Activated T-cell treated with anti-CD3 and anti-CD28 coated beads, Interleukin-2, amount 50 U/mL, for 4 hours (primary cell): ENCODE measurements at regions not wholly inside any gene's neighbourhood (a gene's known extent, or its start where the extent isn't known, plus 50 kb on each side); places are given as distances from the start of the nearest gene placed in this dataset.

Source experiments
- ATAC-seq, 2 donors: fragments of 200-7000 bp; cut with Tn5 transposase; one replicate each; pipeline ENCODE4 v1.10.0; 2021
- DNase-seq: peaks from one replicate; pipeline ENCODE4 v3.0.0-alpha.2; 2020
- H3K27me3 Mint-ChIP-seq: one replicate; pipeline ENCODE4 v1.8.0; 2021; ENCODE audit warnings: low read depth, mixed read lengths
- H3K36me3 Mint-ChIP-seq: one replicate; pipeline ENCODE4 v1.8.0; 2022; ENCODE audit warnings: mixed read lengths; ENCODE audit not compliant: insufficient read depth
- H3K4me1 Mint-ChIP-seq: one replicate; pipeline ENCODE4 v1.8.0; 2021; ENCODE audit warnings: low read depth, mixed read lengths
- H3K4me3 Mint-ChIP-seq: one replicate; pipeline ENCODE4 v1.8.0; 2021; ENCODE audit warnings: mild to moderate bottlenecking, moderate library complexity, mixed read lengths
- H3K9me3 Mint-ChIP-seq: one replicate; pipeline ENCODE4 v1.8.0; 2021; ENCODE audit warnings: mixed read lengths

DNA sequence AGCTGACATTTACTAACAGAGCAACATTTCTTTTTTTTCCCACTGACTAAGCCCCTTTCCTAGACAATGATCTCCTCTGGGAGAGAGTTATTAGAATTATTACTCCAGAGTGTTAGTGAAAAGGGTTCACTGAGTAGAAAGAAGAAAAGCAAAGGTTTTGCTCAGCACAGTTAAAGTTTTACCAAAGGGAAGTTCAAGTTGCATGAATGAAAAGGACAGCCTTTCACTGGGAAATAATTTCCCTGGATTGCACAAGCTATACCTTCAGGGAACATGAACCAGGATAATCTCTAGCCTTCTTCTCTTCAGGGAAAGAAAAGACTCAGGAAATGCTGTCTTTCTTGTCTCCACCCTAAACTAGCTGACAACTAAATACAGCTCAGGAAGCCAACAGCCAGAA, 71.4 kb upstream of the ESRRG start:
- DNase-seq (no peak), ATAC-seq (no peak)
- Mint-ChIP-seq H3K9me3 (peaks cover 4% of the 10 kb centered on the region), H3K27me3 (no peaks in the 10 kb centered on the region), H3K4me1 (no peaks in the 10 kb centered on the region), H3K4me3 (no peak overlapping the region), H3K36me3 (no peaks in the 10 kb centered on the region)

DNA sequence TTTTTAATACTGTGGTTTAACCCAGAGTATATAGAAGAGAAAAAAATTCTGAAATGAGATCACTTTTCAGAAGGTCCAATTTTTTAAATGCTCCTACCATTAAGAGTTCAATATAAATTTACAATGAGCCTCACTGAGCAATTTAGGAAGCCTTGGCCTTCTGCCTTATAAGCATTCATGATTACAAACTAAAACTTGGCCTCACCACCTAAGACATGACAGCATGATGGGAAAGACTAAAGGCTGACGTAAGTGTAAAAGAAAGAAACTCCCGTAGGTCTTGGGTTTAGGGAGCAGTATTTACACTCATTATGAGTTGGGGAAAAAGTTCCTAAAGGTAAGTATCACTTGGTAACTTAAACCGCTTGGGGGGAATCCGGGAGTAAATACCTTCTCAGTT, 70.7 kb upstream of the ESRRG start:
- no peak for DNase-seq
- Mint-ChIP-seq H3K4me3 (no peak overlapping the region), H3K4me1 (no peaks in the 10 kb centered on the region), H3K27me3 (no peaks in the 10 kb centered on the region), H3K9me3 (peaks cover 4% of the 10 kb centered on the region), H3K36me3 (no peaks in the 10 kb centered on the region)
- ATAC-seq, result no peak

DNA sequence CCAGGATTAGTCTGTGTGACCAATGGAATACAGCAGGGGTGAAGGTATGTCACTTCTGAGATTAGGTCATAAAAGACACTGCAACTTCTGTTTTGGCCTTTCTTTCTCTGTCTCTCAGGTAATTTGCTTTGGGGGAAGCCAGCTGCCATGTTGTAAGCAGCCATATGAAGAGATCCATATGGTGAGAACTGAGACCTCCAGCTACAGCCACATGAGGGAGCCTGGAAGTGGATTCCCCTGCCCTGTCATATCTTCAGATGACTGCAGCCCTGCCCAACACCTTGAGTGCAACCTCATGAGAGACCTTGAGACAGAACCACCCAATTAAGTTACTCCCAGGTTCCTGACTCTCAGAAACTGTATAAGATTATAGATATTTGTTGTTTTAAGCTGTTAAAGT, 70.1 kb upstream of the ESRRG start:
- H3K4me1 Mint-ChIP-seq, result no peaks in the 10 kb centered on the region
- H3K27me3 Mint-ChIP-seq, result no peaks in the 10 kb centered on the region
- peaks cover 4% of the 10 kb centered on the region for H3K9me3 Mint-ChIP-seq
- DNase-seq, result no peak
- H3K4me3 Mint-ChIP-seq, result no peak overlapping the region
- H3K36me3 Mint-ChIP-seq, result no peaks in the 10 kb centered on the region
- ATAC-seq, result no peak

DNA sequence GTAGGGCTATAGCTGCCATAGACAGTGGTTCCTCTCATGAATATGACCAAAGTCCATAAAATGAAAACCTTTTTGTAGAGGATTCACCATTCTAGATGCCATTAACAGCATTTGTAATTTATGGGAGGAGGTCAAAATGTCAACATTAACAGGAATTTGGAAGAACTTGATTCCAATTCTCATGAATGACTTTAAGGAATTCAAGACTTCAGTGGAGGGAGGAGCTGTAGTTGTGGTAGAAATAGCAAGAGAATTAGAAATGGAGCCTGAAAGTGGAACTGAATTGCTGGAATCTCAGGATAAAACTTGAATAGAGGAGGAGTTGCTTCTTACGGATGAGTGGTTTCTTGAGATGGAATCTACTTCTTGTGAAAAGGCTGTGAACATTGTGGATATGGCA, 65.4 kb upstream of the ESRRG start:
- Mint-ChIP-seq H3K4me1 (no peaks in the 10 kb centered on the region), H3K27me3 (no peaks in the 10 kb centered on the region), H3K9me3 (peaks cover 2% of the 10 kb centered on the region), H3K4me3 (no peak overlapping the region), H3K36me3 (no peaks in the 10 kb centered on the region)
- ATAC-seq (no peak), DNase-seq (no peak)

DNA sequence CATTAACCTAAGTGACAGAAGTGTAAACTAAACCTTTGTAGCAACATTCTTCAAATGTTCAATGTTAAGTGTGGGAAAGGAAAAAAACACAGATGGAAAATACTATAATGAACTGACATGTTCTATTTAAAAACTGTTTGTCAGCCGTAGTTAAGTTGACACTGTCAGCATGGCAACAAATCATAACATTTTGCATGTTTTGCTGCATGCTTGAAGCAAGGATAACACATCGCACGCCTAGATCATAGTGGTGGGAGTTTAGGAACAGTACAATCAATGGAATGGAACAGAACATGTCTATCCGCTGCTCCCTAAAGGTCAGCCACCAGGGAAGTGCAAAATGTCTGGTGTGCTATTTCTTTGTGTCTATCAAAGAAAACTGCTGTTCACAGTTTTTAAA, 62.5 kb upstream of the ESRRG start:
- no peak for DNase-seq
- H3K27me3 Mint-ChIP-seq, result no peaks in the 10 kb centered on the region
- no peak for ATAC-seq
- peaks cover 8% of the 10 kb centered on the region for H3K9me3 Mint-ChIP-seq
- H3K4me3 Mint-ChIP-seq, result no peak overlapping the region
- H3K36me3 Mint-ChIP-seq, result no peaks in the 10 kb centered on the region
- H3K4me1 Mint-ChIP-seq, result no peaks in the 10 kb centered on the region

DNA sequence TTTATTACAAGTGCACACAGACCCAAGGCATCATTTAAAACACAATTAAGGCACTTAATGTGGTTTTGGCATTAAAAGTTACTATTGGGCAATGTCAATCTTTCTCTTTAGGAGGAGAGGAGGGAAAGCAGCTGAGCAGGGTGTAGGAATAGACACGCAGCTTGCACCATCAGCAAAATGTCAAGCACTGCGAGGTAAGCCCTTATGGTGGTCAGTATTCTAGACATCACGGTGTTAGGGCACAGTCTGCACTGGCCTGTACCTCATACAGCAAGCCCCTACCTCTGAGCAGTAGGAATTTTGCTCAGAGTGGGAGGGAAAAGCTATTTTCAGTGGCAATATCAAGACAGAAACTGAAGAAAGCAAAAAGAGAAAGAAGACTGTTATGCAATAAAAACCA, 62.0 kb upstream of the ESRRG start:
- H3K4me1 Mint-ChIP-seq, result no peaks in the 10 kb centered on the region

DNA sequence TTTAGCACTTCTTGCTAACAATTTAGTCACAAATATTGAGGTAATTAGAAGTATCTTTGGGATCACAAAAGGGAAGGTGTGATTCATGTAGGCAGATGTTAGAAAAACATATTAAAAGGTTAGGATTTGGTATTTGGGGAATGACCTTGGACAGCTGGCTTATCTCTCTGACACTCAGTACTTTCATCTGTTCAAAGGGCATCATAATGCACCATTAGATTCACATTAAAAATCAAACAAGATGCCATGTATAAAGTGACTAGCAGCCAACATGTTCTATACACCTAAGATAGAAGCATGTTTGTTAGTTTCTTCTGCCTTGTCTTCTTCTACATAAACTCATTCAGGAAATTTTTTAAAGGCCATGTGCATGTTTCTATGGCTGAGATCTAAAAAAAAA, 56.5 kb upstream of the ESRRG start:
- no peak overlapping the region for H3K4me3 Mint-ChIP-seq
- H3K4me1 Mint-ChIP-seq, result no peaks in the 10 kb centered on the region
- peaks cover 20% of the 10 kb centered on the region for H3K9me3 Mint-ChIP-seq
- H3K27me3 Mint-ChIP-seq, result no peaks in the 10 kb centered on the region
- DNase-seq (no peak), ATAC-seq (no peak)
- no peaks in the 10 kb centered on the region for H3K36me3 Mint-ChIP-seq

More for the DNA sequence above, 62.0 kb upstream of the ESRRG start:
- H3K4me3 Mint-ChIP-seq, result no peak overlapping the region
- peaks cover 8% of the 10 kb centered on the region for H3K9me3 Mint-ChIP-seq
- ATAC-seq, result no peak
- DNase-seq, result no peak
- H3K36me3 Mint-ChIP-seq, result no peaks in the 10 kb centered on the region
- no peaks in the 10 kb centered on the region for H3K27me3 Mint-ChIP-seq

DNA sequence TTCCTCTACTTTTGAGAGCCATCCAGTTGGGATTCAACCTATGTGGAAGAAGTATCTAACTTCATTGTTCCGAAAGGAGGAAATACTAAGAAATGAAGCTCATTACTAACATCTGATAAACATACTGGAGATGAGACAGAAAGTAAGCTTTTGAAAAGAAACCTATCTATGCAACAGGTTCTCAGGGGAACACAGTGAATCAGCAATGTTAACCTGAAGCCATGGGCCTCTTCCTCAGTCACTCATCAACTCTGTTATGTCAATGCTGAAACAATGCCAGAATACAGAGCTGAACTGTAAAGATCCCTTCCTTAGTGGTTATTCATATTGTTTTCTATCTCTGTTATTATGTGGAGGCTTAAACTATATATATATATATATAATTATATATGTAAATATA, 55.5 kb upstream of the ESRRG start:
- H3K27me3 Mint-ChIP-seq, result no peaks in the 10 kb centered on the region
- H3K4me1 Mint-ChIP-seq, result no peaks in the 10 kb centered on the region
- H3K36me3 Mint-ChIP-seq, result no peaks in the 10 kb centered on the region
- ATAC-seq, result no peak
- H3K9me3 Mint-ChIP-seq, result peaks cover 18% of the 10 kb centered on the region
- DNase-seq, result no peak
- H3K4me3 Mint-ChIP-seq, result no peak overlapping the region

DNA sequence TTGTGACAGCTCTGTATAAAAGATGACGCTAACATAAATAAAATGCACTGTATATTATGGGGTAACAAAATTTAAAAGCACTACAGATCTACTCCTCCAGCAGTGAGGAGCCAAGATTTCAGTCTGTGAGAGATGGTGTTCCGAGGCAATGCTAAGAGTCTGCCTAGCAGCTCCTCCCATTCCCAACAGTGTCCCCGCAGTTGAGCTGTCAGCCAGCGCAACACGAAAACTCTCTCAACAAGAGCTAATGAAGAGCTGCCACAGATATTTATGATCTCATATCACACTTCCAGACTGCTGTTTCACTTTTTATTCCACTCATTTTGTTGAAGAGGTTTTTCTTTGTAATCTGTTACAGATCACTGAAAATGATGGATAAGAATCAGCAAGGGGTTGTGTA, 53.9 kb upstream of the ESRRG start:
- no peak for DNase-seq
- no peaks in the 10 kb centered on the region for H3K27me3 Mint-ChIP-seq
- H3K4me3 Mint-ChIP-seq, result no peak overlapping the region
- H3K36me3 Mint-ChIP-seq, result no peaks in the 10 kb centered on the region
- H3K9me3 Mint-ChIP-seq, result peaks cover 17% of the 10 kb centered on the region
- no peak for ATAC-seq
- H3K4me1 Mint-ChIP-seq, result no peaks in the 10 kb centered on the region
